H1 (cell line): ENCODE measurements at regions not wholly inside any gene's neighbourhood (a gene's known extent, or its start where the extent isn't known, plus 50 kb on each side); places are given as distances from the start of the nearest gene placed in this dataset.

Experiments used
- CTCF ChIA-PET: fragments of 300-600 bp; sonication (Branson Sonifier 250); formaldehyde crosslinking; loops from one replicate; lab custom pipeline; 2021; ENCODE audit not compliant: partially characterized antibody; lab: Charles Lee
- POLR2A ChIA-PET: fragments of 300-600 bp; sonication (Branson Sonifier 250); formaldehyde crosslinking; loops from one replicate; lab custom pipeline; 2021; ENCODE audit warnings: inconsistent platforms; ENCODE audit not compliant: partially characterized antibody; lab: Charles Lee
- DNase-seq, 2 experiments: peaks; one replicate each; pipeline versions ENCODE4 v3.0.0 to v3.0.0-alpha.2; 2010 to 2022; ENCODE audit warnings: low spot score in 2 of 2, low read depth in 1 of 2, mixed read lengths in 1 of 2
- FAIRE-seq: peaks from 2 replicates; lab custom pipeline; 2011; peaks lifted over from hg19 to GRCh38; lab: Jason Lieb, UNC
- H2AFZ ChIP-seq: 2 replicates; pipeline ENCODE4 v1.8.1; 2012; ENCODE audit warnings: low read length, inconsistent platforms
- H2AK5ac ChIP-seq: 2 replicates; pipeline ENCODE4 v1.6.1; 2013; ENCODE audit warnings: low read depth, low read length
- H2BK120ac ChIP-seq: replicated peaks from 2 replicates; pipeline ENCODE3; 2013; ENCODE audit warnings: low read depth, low read length, inconsistent platforms
- H2BK12ac ChIP-seq: 2 replicates; pipeline ENCODE4 v1.6.1; 2013; ENCODE audit warnings: low read depth, low read length
- H2BK15ac ChIP-seq: 2 replicates; pipeline ENCODE4 v1.6.1; 2013; ENCODE audit warnings: low read length
- H2BK20ac ChIP-seq: 2 replicates; pipeline ENCODE4 v1.6.1; 2013; ENCODE audit warnings: low read length
- H2BK5ac ChIP-seq: 2 replicates; pipeline ENCODE4 v1.6.1; 2013; ENCODE audit warnings: low read depth, low read length
- H3K14ac ChIP-seq: 2 replicates; pipeline ENCODE4 v1.6.1; 2013; ENCODE audit warnings: inconsistent platforms; ENCODE audit not compliant: insufficient read length
- H3K18ac ChIP-seq: 2 replicates; pipeline ENCODE4 v1.6.1; 2013; ENCODE audit warnings: low read length; ENCODE audit errors: extremely low read depth
- H3K23ac ChIP-seq: 2 replicates; pipeline ENCODE4 v1.6.1; 2013; ENCODE audit warnings: inconsistent platforms; ENCODE audit not compliant: insufficient read length
- H3K23me2 ChIP-seq: 2 replicates; pipeline ENCODE4 v1.6.1; 2013; ENCODE audit warnings: low read depth, low read length
- H3K27ac ChIP-seq: 2 replicates; pipeline ENCODE4 v1.6.1; 2011; ENCODE audit warnings: low read depth, low read length, inconsistent platforms
- H3K27me3 ChIP-seq, 4 experiments: replicated peaks in 1 of 4; 1 replicate in 1 of 4; 2 replicates in 3 of 4; pipeline versions ENCODE4 v1.6.1 to v1.8.1; 2011 to 2013; ENCODE audit warnings: low read length in 3 of 4, mild to moderate bottlenecking in 3 of 4, inconsistent platforms in 2 of 4, mixed read lengths in 2 of 4, moderate library complexity in 1 of 4; ENCODE audit not compliant: control insufficient read depth in 3 of 4, insufficient read depth in 3 of 4; ENCODE audit errors: extremely low read depth in 1 of 4
- H3K36me3 ChIP-seq, 4 experiments: 2 replicates each; pipeline versions ENCODE4 v1.6.1 to v1.8.1; 2011 to 2013; ENCODE audit warnings: mild to moderate bottlenecking in 4 of 4, low read length in 3 of 4, moderate library complexity in 2 of 4, control low read depth in 1 of 4, inconsistent platforms in 1 of 4; ENCODE audit not compliant: insufficient read depth in 4 of 4, control insufficient read depth in 2 of 4
- H3K4ac ChIP-seq: replicated peaks from 2 replicates; pipeline ENCODE3; 2013; ENCODE audit warnings: low read length, low read depth, mixed read lengths, inconsistent platforms; ENCODE audit not compliant: insufficient read length
- H3K4me1 ChIP-seq, 4 experiments: replicated peaks in 1 of 4; 1 replicate in 1 of 4; 2 replicates in 3 of 4; pipeline versions ENCODE4 v1.6.1 to v1.8.1; 2011 to 2013; ENCODE audit warnings: low read length in 3 of 4, inconsistent platforms in 2 of 4, mixed read lengths in 1 of 4; ENCODE audit not compliant: insufficient read depth in 4 of 4, control insufficient read depth in 3 of 4
- H3K4me2 ChIP-seq, 2 experiments: 2 replicates each; pipeline versions ENCODE4 v1.6.1 to v1.8.1; 2011 to 2013; ENCODE audit warnings: low read depth in 2 of 2, low read length in 2 of 2, control low read depth in 1 of 2, inconsistent platforms in 1 of 2, mild to moderate bottlenecking in 1 of 2; ENCODE audit not compliant: insufficient read depth in 1 of 2
- H3K4me3 ChIP-seq, 4 experiments: fragments of 200-600, 300-600 bp in 1 of 4; sonication (generic), shearing (Covaris generic), sonication (Bioruptor Twin) in 1 of 4; 2 replicates each; pipeline versions ENCODE4 v1.5.1 to v1.8.1; 2011 to 2016; ENCODE audit warnings: low read length in 4 of 4, low read depth in 3 of 4, control low read depth in 2 of 4, inconsistent platforms in 2 of 4, mild to moderate bottlenecking in 2 of 4, mixed read lengths in 1 of 4, moderate library complexity in 1 of 4; ENCODE audit not compliant: insufficient read depth in 2 of 4; ENCODE audit errors: extremely low read depth in 1 of 4
- H3K56ac ChIP-seq: replicated peaks from 2 replicates; pipeline ENCODE3; 2013; ENCODE audit warnings: low read depth, mild to moderate bottlenecking, mixed read lengths, low read length, inconsistent platforms; ENCODE audit not compliant: insufficient read length
- H3K79me1 ChIP-seq: 2 replicates; pipeline ENCODE4 v1.6.1; 2013; ENCODE audit warnings: low read depth, low read length, control low read depth
- H3K79me2 ChIP-seq, 2 experiments: 2 replicates each; pipeline versions ENCODE4 v1.6.1 to v1.8.1; 2012 to 2013; ENCODE audit warnings: low read length in 2 of 2, mild to moderate bottlenecking in 2 of 2, inconsistent platforms in 1 of 2; ENCODE audit not compliant: insufficient read depth in 2 of 2, control insufficient read depth in 1 of 2
- H3K9ac ChIP-seq, 4 experiments: replicated peaks in 1 of 4; 1 replicate in 1 of 4; 2 replicates in 3 of 4; pipeline versions ENCODE4 v1.6.1 to v1.8.1; 2011 to 2013; ENCODE audit warnings: low read depth in 3 of 4, low read length in 3 of 4, control low read depth in 2 of 4, mild to moderate bottlenecking in 2 of 4, moderate library complexity in 2 of 4, inconsistent platforms in 1 of 4; ENCODE audit errors: extremely low read depth in 1 of 4
- H3K9me3 ChIP-seq, 2 experiments: 2 replicates each; pipeline versions ENCODE4 v1.6.1 to v1.8.1; 2012 to 2013; ENCODE audit warnings: mild to moderate bottlenecking in 2 of 2, moderate library complexity in 2 of 2, control low read depth in 1 of 2, inconsistent platforms in 1 of 2, low read depth in 1 of 2, low read length in 1 of 2, mixed read lengths in 1 of 2; ENCODE audit not compliant: insufficient read depth in 2 of 2
- H4K20me1 ChIP-seq, 2 experiments: replicated peaks in 1 of 2; 2 replicates each; pipeline versions ENCODE3 to v1.8.1; 2011 to 2013; ENCODE audit warnings: inconsistent platforms in 2 of 2, low read length in 2 of 2, mild to moderate bottlenecking in 1 of 2; ENCODE audit not compliant: insufficient read depth in 2 of 2, control insufficient read depth in 1 of 2
- H4K5ac ChIP-seq: 2 replicates; pipeline ENCODE4 v1.6.1; 2013; ENCODE audit warnings: low read length, low read depth, mixed read lengths, inconsistent platforms; ENCODE audit not compliant: insufficient read length
- H4K8ac ChIP-seq: 2 replicates; pipeline ENCODE4 v1.8.0; 2013; ENCODE audit warnings: mild to moderate bottlenecking, moderate library complexity, low read length, inconsistent platforms; ENCODE audit not compliant: insufficient read depth; ENCODE audit errors: extremely low read depth
- H4K91ac ChIP-seq: replicated peaks from 2 replicates; pipeline ENCODE3; 2013; ENCODE audit warnings: low read length, mixed read lengths, inconsistent platforms; ENCODE audit not compliant: insufficient read length
- RFX5 ChIP-seq: IDR thresholded peaks from 2 replicates; pipeline ENCODE4 v1.6.1; 2011; ENCODE audit warnings: low read depth, low read length, improper control_type of control experiment, borderline replicate concordance
- WGBS, 2 experiments: shearing (Covaris generic) in 1 of 2; methylation state at CpG; one replicate each; pipeline versions ENCODE4 v1.1.6 to v1.1.7; 2013 to 2015; ENCODE audit warnings: low lambda C conversion rate in 2 of 2, mixed read lengths in 2 of 2, inconsistent platforms in 1 of 2, low coverage in 1 of 2, missing lambda C conversion rate in 1 of 2; ENCODE audit not compliant: insufficient replicate concordance in 2 of 2, insufficient coverage in 1 of 2, insufficient read length in 1 of 2; ENCODE audit errors: extremely low coverage in 1 of 2, missing lambda C conversion rate in 1 of 2; 5-methylcytosine and 5-hydroxymethylcytosine counted together

GRCh38 chr11:25535467-25536272, 796.3 kb upstream of the ANO3 start:
- FAIRE-seq = no peak
- WGBS, 2 experiments = 84% methylated on average over 4 of the region's 4 CpGs; no CpG with 5 or more reads in 1 of the 2 experiments

More at GRCh38 chr11:25535467-25536272, 796.3 kb upstream of the ANO3 start:
- Histone ChIP-seq H2BK20ac (no peak overlapping the region), H2BK5ac (no peak overlapping the region), H3K4me2 (no peak overlapping the region), H3K27ac (no peak overlapping the region), H4K5ac (no peak overlapping the region), H3K79me1 (no peaks in the 10 kb centered on the region), H2BK120ac (no peak overlapping the region), H3K4me1 (no peaks in the 10 kb centered on the region), H3K27me3 (no peaks in the 10 kb centered on the region), H2BK15ac (no peak overlapping the region), H4K20me1 (no peaks in the 10 kb centered on the region), H3K23ac (no peak overlapping the region), H3K4me3 (no peak overlapping the region), H3K18ac (no peak overlapping the region), H3K4ac (no peak overlapping the region), H4K91ac (no peak overlapping the region), H3K14ac (no peak overlapping the region), H3K9ac (no peak overlapping the region), H2AFZ (no peak overlapping the region), H3K36me3 (no peaks in the 10 kb centered on the region), H2AK5ac (no peak overlapping the region), H3K23me2 (no peaks in the 10 kb centered on the region), H3K79me2 (no peaks in the 10 kb centered on the region), H2BK12ac (no peak overlapping the region), H4K8ac (no peak overlapping the region), H3K56ac (no peak overlapping the region), H3K9me3 (no peaks in the 10 kb centered on the region)
- CTCF ChIA-PET = no interaction called here
- TF ChIP-seq RFX5 = no peak
- DNase-seq = no peak
- POLR2A ChIA-PET = no interaction called here
